ENCODE measurements at regions not wholly inside any gene's neighbourhood (a gene's known extent, or its start where the extent isn't known, plus 50 kb on each side); places are given as distances from the start of the nearest gene placed in this dataset.

DNA sequence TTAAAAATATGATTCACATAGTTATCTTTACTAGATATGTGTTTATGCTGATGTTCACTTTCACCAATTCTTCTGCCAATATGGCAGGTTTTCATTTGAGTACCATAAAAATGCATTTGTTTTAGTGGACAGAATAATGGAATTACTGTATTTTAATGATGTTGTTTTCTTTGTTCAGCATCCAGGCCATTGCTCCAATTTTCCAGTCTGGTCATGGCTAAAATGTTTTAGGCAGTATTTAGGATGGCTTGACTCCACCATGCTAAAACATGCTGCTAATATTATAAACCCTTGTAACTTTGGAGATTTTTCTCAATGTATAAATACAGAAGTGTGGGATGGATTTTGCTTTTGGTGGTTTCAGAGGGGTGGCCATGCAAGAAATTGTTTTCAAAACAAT, 273.0 kb upstream of the RPS23 start:
- TF ChIP-seq CTCF (conservative IDR thresholded peaks at IDR 0.05; ENCODE audit: low read length) (no peak), EZH2phosphoT487 (IDR thresholded peaks at IDR 0.05; ENCODE audit: borderline replicate concordance) (no peak)

All from Loucy (cell line).